IMR-90 (cell line): ENCODE measurements at regions not wholly inside any gene's neighbourhood (a gene's known extent, or its start where the extent isn't known, plus 50 kb on each side); places are given as distances from the start of the nearest gene placed in this dataset.

Experiments
- ATAC-seq: fragments of 200-7000 bp; cut with Tn5 transposase; 2 replicates; pipeline ENCODE4 v1.9.1; 2020; ENCODE audit warnings: low read depth, mild to moderate bottlenecking, moderate library complexity
- BruUV-seq: library from RNA; stranded (reverse); fragments of 400-500 nt; replicated peaks from 2 replicates; lab custom pipeline; 2021; lab: Mats Ljungman, UMichigan
- CTCF ChIA-PET: fragments of 300-600 bp; formaldehyde crosslinking; extraction: SDS; loops from one replicate; lab custom pipeline; 2021; ENCODE audit warnings: antibody characterized with exemption; lab: Yijun Ruan, JAX
- POLR2A ChIA-PET: fragments of 300-600 bp; sonication (Branson Sonifier 250); formaldehyde crosslinking; loops from one replicate; lab custom pipeline; 2022; ENCODE audit warnings: antibody characterized with exemption; ENCODE audit not compliant: unreplicated experiment; lab: Charles Lee
- DNase-seq: peaks from one replicate; pipeline ENCODE4 v3.0.0; 2013
- H2AFZ ChIP-seq: replicated peaks from 2 replicates; pipeline ENCODE3; 2013; ENCODE audit warnings: low read length, mild to moderate bottlenecking; ENCODE audit not compliant: poor library complexity
- H2AK5ac ChIP-seq: 2 replicates; pipeline ENCODE4 v1.6.1; 2013; ENCODE audit warnings: low read depth, low read length, inconsistent platforms
- H2AK9ac ChIP-seq: replicated peaks from 2 replicates; pipeline ENCODE3; 2013; ENCODE audit warnings: mild to moderate bottlenecking, low read depth, low read length, moderate library complexity; ENCODE audit not compliant: poor library complexity
- H2BK120ac ChIP-seq: 2 replicates; pipeline ENCODE4 v1.6.1; 2013; ENCODE audit warnings: low read depth, low read length, inconsistent platforms
- H2BK15ac ChIP-seq: 3 replicates; pipeline ENCODE4 v1.6.1; 2013; ENCODE audit warnings: low read depth, low read length, inconsistent platforms
- H2BK20ac ChIP-seq: 2 replicates; pipeline ENCODE4 v1.6.1; 2013; ENCODE audit warnings: low read depth, mild to moderate bottlenecking, inconsistent platforms, low read length, moderate library complexity
- H2BK5ac ChIP-seq: 2 replicates; pipeline ENCODE4 v1.6.1; 2013; ENCODE audit warnings: mild to moderate bottlenecking, low read depth, low read length, inconsistent platforms; ENCODE audit not compliant: poor library complexity, severe bottlenecking
- H3K14ac ChIP-seq: replicated peaks from 2 replicates; pipeline ENCODE4 v1.6.1; 2013; ENCODE audit warnings: low read depth, low read length, inconsistent platforms
- H3K18ac ChIP-seq: 2 replicates; pipeline ENCODE4 v1.6.1; 2013; ENCODE audit warnings: low read depth, low read length, control low read depth
- H3K23ac ChIP-seq: 2 replicates; pipeline ENCODE4 v1.6.1; 2013; ENCODE audit warnings: low read depth, low read length, inconsistent platforms
- H3K27ac ChIP-seq: 2 replicates; pipeline ENCODE4 v1.5.1; 2013; ENCODE audit warnings: mild to moderate bottlenecking, control low read depth, low read length; ENCODE audit not compliant: insufficient read depth
- H3K27me3 ChIP-seq: 2 replicates; pipeline ENCODE4 v1.6.1; 2013; ENCODE audit warnings: low read length; ENCODE audit not compliant: control insufficient read depth, insufficient read depth
- H3K36me3 ChIP-seq: 2 replicates; pipeline ENCODE4 v1.6.1; 2013; ENCODE audit warnings: low read length, mixed read lengths; ENCODE audit not compliant: control insufficient read depth, insufficient read depth
- H3K4ac ChIP-seq: 2 replicates; pipeline ENCODE4 v1.6.1; 2013; ENCODE audit warnings: low read depth, low read length, inconsistent platforms
- H3K4me1 ChIP-seq: 2 replicates; pipeline ENCODE4 v1.6.1; 2013; ENCODE audit warnings: low read length, mixed read lengths; ENCODE audit not compliant: control insufficient read depth, insufficient read depth
- H3K4me2 ChIP-seq: 2 replicates; pipeline ENCODE4 v1.6.1; 2013; ENCODE audit warnings: low read depth, mild to moderate bottlenecking, control low read depth, low read length, moderate library complexity
- H3K4me3 ChIP-seq: 2 replicates; pipeline ENCODE4 v1.5.1; 2013; ENCODE audit warnings: low read depth, mild to moderate bottlenecking, control low read depth, low read length, moderate library complexity; ENCODE audit not compliant: insufficient read depth
- H3K56ac ChIP-seq: 2 replicates; pipeline ENCODE4 v1.6.1; 2013; ENCODE audit warnings: low read length, inconsistent platforms; ENCODE audit not compliant: insufficient read depth; ENCODE audit errors: extremely low read depth
- H3K79me1 ChIP-seq, 2 experiments: 2 replicates each; pipeline ENCODE4 v1.6.1; 2013; ENCODE audit warnings: low read length in 2 of 2, inconsistent platforms in 1 of 2, low read depth in 1 of 2
- H3K9ac ChIP-seq: 2 replicates; pipeline ENCODE4 v1.6.1; 2013; ENCODE audit warnings: low read depth, low read length, control low read depth
- H3K9me1 ChIP-seq: 2 replicates; pipeline ENCODE4 v1.6.1; 2013; ENCODE audit warnings: low read length, inconsistent platforms; ENCODE audit not compliant: insufficient read depth
- H3K9me3 ChIP-seq: 2 replicates; pipeline ENCODE4 v1.6.1; 2013; ENCODE audit warnings: low read length; ENCODE audit not compliant: control insufficient read depth, insufficient read depth
- H4K20me1 ChIP-seq: 2 replicates; pipeline ENCODE4 v1.6.1; 2013; ENCODE audit warnings: low read length, inconsistent platforms; ENCODE audit not compliant: insufficient read depth
- H4K5ac ChIP-seq: 2 replicates; pipeline ENCODE4 v1.6.1; 2013; ENCODE audit warnings: mild to moderate bottlenecking, low read depth, low read length, control low read depth
- H4K8ac ChIP-seq, 2 experiments: 2 replicates each; pipeline ENCODE4 v1.6.1; 2013; ENCODE audit warnings: low read depth in 2 of 2, low read length in 2 of 2, control low read depth in 1 of 2, inconsistent platforms in 1 of 2
- H4K91ac ChIP-seq: 2 replicates; pipeline ENCODE4 v1.6.1; 2013; ENCODE audit warnings: low read depth, low read length, inconsistent platforms; ENCODE audit not compliant: insufficient read depth
- BHLHE40 ChIP-seq: fragments of 150-350 bp; IDR thresholded peaks from 2 replicates; pipeline ENCODE4 v1.6.1; 2016; ENCODE audit warnings: mild to moderate bottlenecking, low read depth, low read length
- MAZ ChIP-seq: IDR thresholded peaks from 2 replicates; pipeline ENCODE4 v1.6.1; 2012; ENCODE audit warnings: low read depth, mild to moderate bottlenecking, low read length, improper control_type of control experiment, moderate library complexity, borderline replicate concordance
- RCOR1 ChIP-seq: IDR thresholded peaks from 2 replicates; pipeline ENCODE4 v1.6.1; 2012; ENCODE audit warnings: mild to moderate bottlenecking, low read length, improper control_type of control experiment; ENCODE audit not compliant: insufficient replicate concordance
- SMC3 ChIP-seq: fragments of 150-350 bp; IDR thresholded peaks from 2 replicates; pipeline ENCODE4 v1.6.1; 2016; ENCODE audit warnings: low read depth, mild to moderate bottlenecking, antibody characterized with exemption, low read length, moderate library complexity
- USF2 ChIP-seq: fragments of 150-350 bp; IDR thresholded peaks from 2 replicates; pipeline ENCODE4 v1.6.1; 2017; ENCODE audit warnings: mild to moderate bottlenecking, antibody characterized with exemption, low read length, low read depth
- dilution Hi-C: fragments of 300-500 bp; cut with HindIII; formaldehyde crosslinking; loops from one replicate; pipeline ENCODE4 v1.14.3; 2018; ENCODE audit warnings: low sequenced_read_pairs; ENCODE audit not compliant: unreplicated experiment
- in situ Hi-C: fragments of 300-500 bp; cut with MboI; formaldehyde crosslinking; loops from 3 replicates; pipeline ENCODE4 v1.14.3; 2019; ENCODE audit warnings: low sequenced_read_pairs, inconsistent platforms, mixed read lengths
- intact Hi-C: fragments of 100-400 bp; cut with micrococcal nuclease; formaldehyde crosslinking; loops from 2 replicates; pipeline ENCODE4 v1.10.0; 2022

DNA sequence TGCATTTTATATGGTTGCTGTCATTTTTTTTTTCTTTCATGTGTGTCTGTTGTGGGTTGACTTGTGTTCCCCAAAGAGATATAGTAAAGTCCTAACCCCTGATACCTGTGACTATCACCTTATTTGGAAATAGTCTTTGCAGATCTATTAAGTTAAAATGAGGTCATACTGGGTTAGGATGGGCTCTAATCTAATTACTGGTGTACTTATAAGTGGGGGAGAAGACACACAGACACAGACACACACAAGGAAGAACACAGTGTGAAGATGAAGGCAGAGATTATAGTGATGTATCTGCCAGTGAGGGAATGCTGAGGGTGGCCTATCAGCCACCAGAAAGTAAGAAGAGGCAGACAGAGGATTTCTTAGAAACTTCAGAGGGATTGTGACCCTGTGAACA is 318.4 kb upstream of the ATP2B1 start:
- no peak for TF ChIP-seq RCOR1
- TF ChIP-seq SMC3 = no peak
- no peak for TF ChIP-seq BHLHE40
- no peak for TF ChIP-seq MAZ
- no peak for TF ChIP-seq USF2
- Histone ChIP-seq H3K14ac (no peak overlapping the region), H4K5ac (no peak overlapping the region), H2BK15ac (no peak overlapping the region), H3K9me3 (no peaks in the 10 kb centered on the region), H3K56ac (no peak overlapping the region), H3K4ac (peak overlapping the region; percentile 29; the same call in 1 of the 2 replicates), H2BK5ac (no peak overlapping the region), H3K18ac (0 out of 2 replicates have a peak overlapping the region, but pooled peaks have one; percentile 13), H3K36me3 (no peaks in the 10 kb centered on the region), H3K23ac (peak overlapping the region; percentile 42; the same call in 1 of the 2 replicates), H2BK20ac (no peak overlapping the region), H3K4me3 (no peak overlapping the region), H4K20me1 (no peaks in the 10 kb centered on the region), H3K79me1 (no peaks in the 10 kb centered on the region), H4K8ac (no peak overlapping the region), H3K4me1 (peaks cover 5% of the 10 kb centered on the region; the same call in 1 of the 2 replicates), H2AK5ac (no peak overlapping the region), H3K9me1 (peaks cover 8% of the 10 kb centered on the region), H2BK120ac (no peak overlapping the region), H4K91ac (no peak overlapping the region), H2AK9ac (no peak overlapping the region), H2AFZ (no peak overlapping the region), H3K27me3 (no peaks in the 10 kb centered on the region), H3K27ac (no peak overlapping the region), H3K9ac (no peak overlapping the region), H3K4me2 (no peak overlapping the region)
- ATAC-seq (no peak), DNase-seq (no peak)
- ChIA-PET CTCF (no interaction called here), POLR2A (no interaction called here)
- intact Hi-C loops = no loop called here
- dilution Hi-C loops = no loop called here
- no TSS peak for BruUV-seq
- in situ Hi-C loops = no loop called here
